Ectodermal cell (in vitro differentiated cells): ENCODE measurements at regions not wholly inside any gene's neighbourhood (a gene's known extent, or its start where the extent isn't known, plus 50 kb on each side); places are given as distances from the start of the nearest gene placed in this dataset.
"Not testable (repeated sequence)": the region's sequence is repeated elsewhere in the genome, so short reads cannot be mapped to it uniquely, and the experiment has no call there.

Experiments
- H3K27ac ChIP-seq: 2 replicates; pipeline ENCODE4 v1.7.0; 2013; ENCODE audit warnings: mild to moderate bottlenecking, low read depth, low read length; ENCODE audit not compliant: insufficient read depth, poor library complexity, severe bottlenecking
- H3K27me3 ChIP-seq: 2 replicates; pipeline ENCODE4 v1.7.0; 2013; ENCODE audit warnings: mild to moderate bottlenecking, low read length; ENCODE audit not compliant: insufficient read depth, control insufficient read depth, poor library complexity, severe bottlenecking
- H3K36me3 ChIP-seq: one replicate; pipeline ENCODE4 v1.7.0; 2013; ENCODE audit warnings: low read length; ENCODE audit not compliant: control insufficient read depth, insufficient read depth
- H3K4me1 ChIP-seq: one replicate; pipeline ENCODE4 v1.7.0; 2013; ENCODE audit warnings: low read length; ENCODE audit not compliant: control insufficient read depth, insufficient read depth
- H3K4me3 ChIP-seq: 2 replicates; pipeline ENCODE4 v1.7.0; 2013; ENCODE audit warnings: low read depth, low read length, control low read depth; ENCODE audit not compliant: insufficient read depth
- H3K9me3 ChIP-seq: 2 replicates; pipeline ENCODE4 v1.7.0; 2013; ENCODE audit warnings: mild to moderate bottlenecking, low read length, moderate library complexity; ENCODE audit not compliant: control insufficient read depth
- WGBS, 2 experiments: methylation state at CpG; one replicate each; pipeline ENCODE4 v1.1.7; 2013; ENCODE audit warnings: missing lambda C conversion rate in 2 of 2; 5-methylcytosine and 5-hydroxymethylcytosine counted together

DNA sequence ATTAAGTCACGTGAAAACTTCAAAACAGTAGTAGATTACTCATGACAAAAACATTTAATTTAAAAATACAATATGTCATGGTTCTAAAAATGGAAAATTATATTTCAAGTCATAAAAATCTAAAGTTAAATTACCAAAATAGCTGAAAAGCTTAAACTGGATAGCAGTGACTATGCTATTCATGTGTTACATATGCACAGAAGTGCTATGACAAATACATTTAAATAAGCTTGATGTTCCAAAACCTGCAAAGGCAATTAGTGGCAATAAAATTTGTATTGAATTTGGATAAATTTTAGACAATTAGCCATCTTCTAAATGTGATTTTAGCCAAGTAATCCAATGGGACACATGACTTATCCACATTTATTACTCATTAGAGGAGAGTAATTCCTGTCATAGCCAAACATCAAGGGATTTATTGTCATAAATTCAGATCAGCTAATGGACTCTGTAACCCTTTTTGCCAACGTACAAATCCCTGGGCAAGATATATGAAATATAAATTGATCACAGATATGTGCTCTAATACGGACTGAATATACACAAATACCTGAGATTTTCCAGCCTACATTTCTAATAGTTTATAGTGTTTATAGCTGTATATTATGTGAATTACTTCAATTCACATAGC is 419.4 kb downstream of the ISL1 start:
- H3K36me3 ChIP-seq = no peaks in the 10 kb centered on the region
- H3K27ac ChIP-seq = no peak overlapping the region
- H3K4me3 ChIP-seq = no peak overlapping the region
- H3K4me1 ChIP-seq = no peaks in the 10 kb centered on the region
- 94% methylated on average over 1 of the region's 3 CpGs; no CpG with 5 or more reads in 1 of the 2 experiments for WGBS, 2 experiments
- no peaks in the 10 kb centered on the region for H3K27me3 ChIP-seq
- no peaks in the 10 kb centered on the region for H3K9me3 ChIP-seq

DNA sequence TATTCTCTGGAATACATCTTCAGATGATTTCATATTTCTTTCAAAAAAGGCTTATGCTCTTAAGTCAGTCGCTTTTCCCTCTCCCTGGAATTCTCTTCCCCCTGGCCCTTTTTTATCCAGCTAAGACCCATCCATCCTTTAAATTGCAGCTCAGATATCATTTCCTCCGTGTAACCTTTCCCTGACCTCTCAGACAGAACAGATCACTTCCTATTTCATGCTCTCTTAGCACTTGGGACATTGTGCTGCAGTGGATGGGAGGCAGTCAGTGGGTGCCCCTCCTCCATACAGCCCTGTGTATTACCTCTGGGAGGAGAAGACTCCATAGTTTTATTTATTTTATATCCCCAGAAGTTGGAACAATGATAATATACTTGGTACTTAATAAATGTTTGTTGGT is 423.4 kb downstream of the ISL1 start:
- no peak overlapping the region for H3K4me3 ChIP-seq
- H3K4me1 ChIP-seq = no peaks in the 10 kb centered on the region
- whole genome bisulfite sequencing, 2 experiments = 85 to 92% methylated on average over 2 of the region's 2 CpGs
- H3K9me3 ChIP-seq = no peaks in the 10 kb centered on the region
- H3K27me3 ChIP-seq = no peaks in the 10 kb centered on the region
- no peak overlapping the region for H3K27ac ChIP-seq
- no peaks in the 10 kb centered on the region for H3K36me3 ChIP-seq

DNA sequence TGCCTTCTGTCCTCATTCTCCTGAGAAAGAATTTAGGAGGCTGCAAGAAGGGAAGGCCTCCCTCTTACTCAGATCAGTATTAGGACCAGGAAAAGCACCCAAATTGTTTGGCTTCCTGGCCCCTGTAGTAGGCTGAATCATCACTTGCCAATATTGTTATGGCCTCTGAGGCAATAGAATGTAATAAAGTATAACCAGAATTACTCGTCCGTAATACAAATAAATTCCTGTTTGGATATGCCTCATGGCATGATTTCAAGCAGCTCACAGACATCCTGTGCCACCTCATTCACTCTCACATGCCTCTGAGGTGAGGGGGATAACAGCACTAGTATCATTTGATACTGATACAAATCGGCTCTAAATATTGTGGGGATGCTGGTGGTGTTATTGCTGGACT is 427.3 kb downstream of the ISL1 start:
- H3K27ac ChIP-seq = no peak overlapping the region
- no peaks in the 10 kb centered on the region for H3K36me3 ChIP-seq
- H3K27me3 ChIP-seq = no peaks in the 10 kb centered on the region
- H3K9me3 ChIP-seq = no peaks in the 10 kb centered on the region
- 67% methylated on average over 3 of the region's 3 CpGs for WGBS, 2 experiments
- H3K4me3 ChIP-seq = no peak overlapping the region
- H3K4me1 ChIP-seq = no peaks in the 10 kb centered on the region

DNA sequence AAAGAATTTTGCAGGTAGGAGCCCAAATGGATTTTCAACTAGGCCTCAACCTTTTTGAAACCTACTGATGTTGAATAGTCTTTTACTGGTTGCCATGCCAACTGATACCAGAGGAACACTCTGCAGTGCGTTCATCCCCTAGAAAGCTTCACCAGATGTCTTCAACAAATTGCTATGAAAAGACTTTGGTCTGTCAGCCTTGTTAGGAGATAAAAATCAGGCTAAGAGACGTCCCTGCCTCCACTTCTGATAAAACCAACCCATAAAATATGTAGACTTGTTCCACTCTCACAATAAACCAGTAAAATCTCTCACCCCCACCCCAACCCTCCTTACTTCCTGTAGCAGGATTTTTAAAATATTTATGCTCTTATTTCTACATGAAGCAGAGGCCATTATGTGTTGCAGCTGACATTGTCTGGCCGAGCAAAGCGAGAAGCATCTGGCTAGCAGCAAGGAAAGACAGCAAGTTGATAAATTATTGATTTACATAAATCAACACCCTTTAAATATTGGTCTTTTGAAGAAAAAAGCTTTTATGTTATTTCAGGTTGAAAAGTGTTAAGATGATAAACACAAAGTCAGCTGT is 428.7 kb downstream of the ISL1 start:
- Histone ChIP-seq H3K36me3 (no peaks in the 10 kb centered on the region), H3K27me3 (no peaks in the 10 kb centered on the region), H3K9me3 (no peaks in the 10 kb centered on the region), H3K4me1 (no peaks in the 10 kb centered on the region), H3K27ac (no peak overlapping the region), H3K4me3 (no peak overlapping the region)
- 79 to 93% methylated on average over 2 to 4 of the region's 4 CpGs for WGBS, 2 experiments

DNA sequence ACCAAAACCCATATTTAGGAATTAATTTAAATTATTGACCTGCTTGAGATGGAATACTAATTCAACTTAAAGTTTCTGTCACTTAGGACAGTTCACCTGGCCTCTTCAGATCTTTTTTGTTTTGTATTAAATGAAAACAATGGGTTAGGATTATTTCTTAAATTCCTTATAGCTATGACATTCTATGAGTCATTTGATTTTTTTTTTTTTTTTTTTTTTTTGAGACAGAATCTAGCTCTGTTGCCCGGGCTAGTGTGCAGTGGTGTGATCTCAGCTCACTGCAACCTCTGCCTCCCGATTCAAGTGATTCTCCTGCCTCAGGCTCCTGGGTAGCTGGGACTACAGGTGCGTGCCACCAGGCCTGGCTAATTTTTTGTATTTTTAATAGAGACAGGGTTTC is 431.6 kb downstream of the ISL1 start:
- H3K36me3 ChIP-seq, H3K4me3 ChIP-seq, H3K9me3 ChIP-seq, H3K27me3 ChIP-seq, H3K4me1 ChIP-seq, H3K27ac ChIP-seq: not testable (repeated sequence)
- WGBS, 2 experiments = 92 to 97% methylated on average over 3 of the region's 3 CpGs

DNA sequence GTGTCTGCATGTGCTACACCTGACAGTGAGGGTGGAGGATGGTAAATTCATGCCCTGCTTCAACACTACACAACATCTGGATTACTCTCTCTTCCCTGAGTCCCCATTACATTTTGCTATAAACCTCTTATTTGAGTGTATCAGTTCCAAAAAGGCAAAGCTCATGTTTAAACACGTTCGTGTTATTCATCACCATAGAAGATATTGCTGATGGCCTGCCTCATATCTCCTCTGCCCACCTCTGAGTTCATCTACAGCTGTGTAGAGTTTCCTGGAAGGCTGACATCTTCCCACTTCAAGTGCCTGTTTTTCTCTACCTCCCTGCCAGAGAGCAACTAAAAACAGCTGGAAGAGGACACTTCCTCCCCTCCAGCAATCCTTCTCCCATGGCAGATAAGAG is 433.2 kb downstream of the ISL1 start:
- H3K36me3 ChIP-seq = no peaks in the 10 kb centered on the region
- no peak overlapping the region for H3K27ac ChIP-seq
- 88 to 93% methylated on average over 2 of the region's 2 CpGs for WGBS, 2 experiments
- no peaks in the 10 kb centered on the region for H3K27me3 ChIP-seq
- no peaks in the 10 kb centered on the region for H3K4me1 ChIP-seq
- H3K4me3 ChIP-seq = no peak overlapping the region
- H3K9me3 ChIP-seq = no peaks in the 10 kb centered on the region

DNA sequence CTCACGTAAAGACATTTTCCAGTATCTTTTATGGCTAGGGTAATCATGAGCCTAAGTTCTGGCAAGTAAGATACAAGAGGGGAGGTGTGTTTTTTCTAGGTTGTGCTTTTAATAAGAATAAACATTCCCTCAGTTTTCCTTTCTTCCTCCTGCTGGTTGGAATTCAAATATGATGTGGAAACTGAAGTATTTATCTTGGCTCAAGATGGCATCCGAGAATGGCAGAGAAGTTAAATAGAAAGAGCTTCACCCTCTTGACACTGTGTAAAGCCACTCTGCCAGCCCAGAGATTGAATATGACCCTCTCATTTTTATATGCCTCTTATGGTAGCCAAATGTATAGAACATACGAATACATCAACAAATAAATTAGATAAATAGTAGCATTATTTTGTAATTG is 438.4 kb downstream of the ISL1 start:
- no peak overlapping the region for H3K4me3 ChIP-seq
- no peak overlapping the region for H3K27ac ChIP-seq
- H3K36me3 ChIP-seq = no peaks in the 10 kb centered on the region
- WGBS, 2 experiments = 100% methylated on average over 2 of the region's 3 CpGs; no CpG with 5 or more reads in 1 of the 2 experiments
- no peaks in the 10 kb centered on the region for H3K4me1 ChIP-seq
- no peaks in the 10 kb centered on the region for H3K9me3 ChIP-seq
- H3K27me3 ChIP-seq = no peaks in the 10 kb centered on the region

DNA sequence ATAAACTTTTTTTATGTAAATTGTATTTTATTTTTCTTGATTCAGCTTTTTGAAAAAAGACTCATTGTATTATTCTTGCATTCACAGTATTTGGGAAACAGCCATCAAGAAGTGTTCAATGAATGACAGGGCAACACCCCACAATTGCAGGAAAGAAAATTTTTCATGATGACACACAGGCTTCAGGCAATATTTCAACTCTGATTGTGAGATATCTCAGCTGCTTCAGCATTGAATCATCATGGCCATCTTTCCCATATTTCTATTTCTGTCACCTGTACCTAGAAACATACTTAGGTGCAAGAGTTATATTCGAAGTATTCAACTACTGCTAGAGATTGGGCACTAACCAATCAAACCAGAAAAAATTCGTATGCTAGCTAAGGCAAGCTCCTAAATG is 446.0 kb downstream of the ISL1 start:
- WGBS, 2 experiments = 88 to 90% methylated on average over 2 of the region's 2 CpGs

DNA sequence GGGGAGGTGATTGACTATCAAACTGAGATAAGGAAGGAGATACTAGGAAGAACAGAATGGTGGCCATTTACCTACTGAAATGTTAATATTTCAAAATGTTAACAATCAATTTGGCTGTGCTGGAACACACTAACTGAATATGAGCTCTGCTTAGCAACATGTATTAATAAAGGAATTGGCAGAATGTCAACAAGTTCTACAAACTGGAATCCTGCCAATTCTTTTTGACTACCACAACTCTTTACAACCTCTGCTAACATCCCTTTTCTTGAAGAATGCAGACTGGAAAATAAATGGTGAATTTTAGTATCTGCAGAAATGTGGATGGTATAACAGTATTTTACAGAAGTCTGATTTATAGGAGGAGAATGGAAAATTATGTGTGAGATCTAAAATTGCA is 446.4 kb downstream of the ISL1 start:
- H3K9me3 ChIP-seq = no peaks in the 10 kb centered on the region
- H3K4me3 ChIP-seq = no peak overlapping the region
- no peaks in the 10 kb centered on the region for H3K4me1 ChIP-seq
- no peaks in the 10 kb centered on the region for H3K36me3 ChIP-seq
- H3K27ac ChIP-seq = no peak overlapping the region
- no peaks in the 10 kb centered on the region for H3K27me3 ChIP-seq

More for the DNA sequence above, 446.0 kb downstream of the ISL1 start:
- H3K9me3 ChIP-seq = no peaks in the 10 kb centered on the region
- H3K27me3 ChIP-seq = no peaks in the 10 kb centered on the region
- no peaks in the 10 kb centered on the region for H3K36me3 ChIP-seq
- H3K4me3 ChIP-seq = no peak overlapping the region
- no peak overlapping the region for H3K27ac ChIP-seq
- no peaks in the 10 kb centered on the region for H3K4me1 ChIP-seq

DNA sequence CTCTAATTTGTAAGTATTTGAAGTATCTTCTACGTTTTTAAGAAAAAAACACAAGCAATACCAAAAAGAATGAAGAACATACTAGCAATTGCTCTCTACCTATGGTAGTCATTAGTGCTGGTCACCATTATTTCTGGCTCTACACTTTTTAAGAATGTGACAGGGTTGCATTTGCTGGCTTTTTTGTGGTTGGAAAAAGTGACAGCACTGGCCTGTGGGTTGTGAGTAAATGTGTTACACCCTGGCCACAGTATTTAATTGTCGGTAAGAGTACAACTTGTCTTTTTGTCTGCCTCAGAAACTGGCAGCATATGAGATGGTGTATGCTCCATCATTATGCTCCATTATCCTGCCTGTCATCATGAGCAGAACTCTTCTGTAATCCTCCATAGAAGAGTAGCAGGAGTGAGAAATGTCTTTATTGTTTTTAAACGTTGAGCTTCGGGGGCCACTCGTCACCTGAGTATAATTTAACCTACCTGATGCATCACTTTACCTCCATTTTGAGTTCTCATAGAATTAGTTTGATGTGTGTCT is 449.8 kb downstream of the ISL1 start:
- H3K27ac ChIP-seq = no peak overlapping the region
- H3K27me3 ChIP-seq = no peaks in the 10 kb centered on the region
- H3K36me3 ChIP-seq = no peaks in the 10 kb centered on the region
- WGBS, 2 experiments = 97 to 100% methylated on average over 1 to 5 of the region's 5 CpGs
- H3K4me3 ChIP-seq = no peak overlapping the region
- H3K4me1 ChIP-seq = no peaks in the 10 kb centered on the region
- no peaks in the 10 kb centered on the region for H3K9me3 ChIP-seq
